ENCODE measurements at regions not wholly inside any gene's neighbourhood (a gene's known extent, or its start where the extent isn't known, plus 50 kb on each side); places are given as distances from the start of the nearest gene placed in this dataset.

GRCh38 chr16:51924744-51925143, 622.2 kb downstream of the TOX3 start:
- FAIRE-seq: no peak
- intact Hi-C loops (cut with micrococcal nuclease): no loop called here
- no TSS peak for BruUV-seq (replicated peaks)

More at GRCh38 chr16:51924744-51925143, 622.2 kb downstream of the TOX3 start:
- Histone ChIP-seq H3K27ac (ENCODE audit: insufficient read depth, low read depth, low read length) (no peak overlapping the region), H3K9me3 (replicated peaks; ENCODE audit: control insufficient read depth, insufficient read depth, low read length) (peaks cover 4% of the 10 kb centered on the region), H3K4me2 (ENCODE audit: insufficient read depth, low read length) (no peak overlapping the region), H3K9ac (replicated peaks; ENCODE audit: extremely low read depth, insufficient read depth, low read length) (no peak overlapping the region), H3K36me3 (ENCODE audit: control insufficient read depth in 2 of 2, extremely low read depth in 1 of 2, insufficient read depth in 2 of 2, low read length in 2 of 2) (no peaks in the 10 kb centered on the region), H3K79me2 (ENCODE audit: control insufficient read depth, insufficient read depth, low read length) (no peaks in the 10 kb centered on the region), H3K4me1 (ENCODE audit: control insufficient read depth, extremely low read depth, insufficient read depth, low read length) (no peaks in the 10 kb centered on the region), H4K20me1 (replicated peaks; ENCODE audit: control insufficient read depth, extremely low read depth, insufficient read depth, low read length) (no peaks in the 10 kb centered on the region), H2AFZ (ENCODE audit: low read depth, low read length) (no peak overlapping the region), H3K27me3 (ENCODE audit: control insufficient read depth in 2 of 2, insufficient read depth in 2 of 2, low read length in 2 of 2) (no peaks in the 10 kb centered on the region), H3K4me3 (replicated peaks in 1 of 3; ENCODE audit: insufficient read depth in 1 of 3, low read depth in 1 of 3, low read length in 3 of 3) (no peak overlapping the region), H3K9me1 (replicated peaks; ENCODE audit: control insufficient read depth, extremely low read depth, insufficient read depth, low read length) (no peaks in the 10 kb centered on the region)
- TF ChIP-seq MYC (IDR thresholded peaks at IDR 0.05; ENCODE audit: low read depth, low read length) (no peak), GATA2 (IDR thresholded peaks at IDR 0.05; ENCODE audit: insufficient read depth, insufficient read length, low read depth, low read length) (no peak), CTCF (IDR thresholded peaks at IDR 0.05; ENCODE audit: extremely low read depth in 1 of 2, insufficient read depth in 1 of 2, low read depth in 1 of 2, low read length in 2 of 2) (no peak), POLR2AphosphoS5 (IDR thresholded peaks at IDR 0.05; ENCODE audit: insufficient read depth, low read depth, low read length) (no peak), EZH2 (IDR thresholded peaks at IDR 0.05; ENCODE audit: borderline replicate concordance, low read depth, low read length, severe bottlenecking) (no peak), JUN (IDR thresholded peaks at IDR 0.05; ENCODE audit: borderline replicate concordance, insufficient read depth, insufficient read length, low read depth) (no peak), MAX (IDR thresholded peaks at IDR 0.05; ENCODE audit: insufficient read depth, insufficient read length) (no peak), POLR2A (IDR thresholded peaks at IDR 0.05; ENCODE audit: low read depth, low read length) (no peak), FOS (IDR thresholded peaks at IDR 0.05; ENCODE audit: borderline replicate concordance, insufficient read depth, low read length) (no peak)
- ChIA-PET POLR2A (no interaction called here), CTCF (no interaction called here)
- dilution Hi-C loops (cut with MboI; ENCODE audit: extremely low pct_ligation_motif_present, low sequenced_read_pairs): no loop called here
- no peak for DNase-seq (ENCODE audit: low read depth, low spot score)

Measured in endothelial cell of umbilical vein (primary cell).